22Rv1 (cell line): ENCODE measurements at regions not wholly inside any gene's neighbourhood (a gene's known extent, or its start where the extent isn't known, plus 50 kb on each side); places are given as distances from the start of the nearest gene placed in this dataset.

Experiments used
- ZFX ChIP-seq: fragments of 450-650 bp; IDR thresholded peaks from 2 replicates; pipeline ENCODE4 v1.6.1; 2017; ENCODE audit warnings: antibody characterized with exemption, borderline replicate concordance
- TF ChIP-seq, protein P1 (sequence below): fragments of 450-650 bp; IDR thresholded peaks from 2 replicates; pipeline ENCODE4 v1.5.1; 2017; ENCODE audit warnings: mild to moderate bottlenecking

DNA sequence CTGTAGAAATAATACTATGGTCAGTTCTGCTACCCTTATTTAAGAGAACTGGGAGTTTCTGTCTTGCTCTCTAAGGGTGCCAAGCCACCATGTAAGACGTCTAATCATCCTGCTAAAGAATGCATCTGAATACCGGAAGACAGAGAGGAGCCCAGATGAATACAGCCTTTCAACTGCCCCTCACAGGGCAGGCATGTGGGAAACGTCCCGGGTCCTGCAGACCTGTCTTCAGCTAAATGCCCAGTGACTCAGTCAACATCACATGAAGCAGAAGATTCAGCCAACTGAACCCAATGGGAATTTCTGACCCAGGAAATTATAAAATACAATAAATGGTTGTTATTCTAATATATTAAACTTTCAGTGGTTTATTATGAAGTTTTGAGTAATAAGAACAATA lies 2141.0 kb upstream of the AGA start:
- TF ChIP-seq, protein P1, sequence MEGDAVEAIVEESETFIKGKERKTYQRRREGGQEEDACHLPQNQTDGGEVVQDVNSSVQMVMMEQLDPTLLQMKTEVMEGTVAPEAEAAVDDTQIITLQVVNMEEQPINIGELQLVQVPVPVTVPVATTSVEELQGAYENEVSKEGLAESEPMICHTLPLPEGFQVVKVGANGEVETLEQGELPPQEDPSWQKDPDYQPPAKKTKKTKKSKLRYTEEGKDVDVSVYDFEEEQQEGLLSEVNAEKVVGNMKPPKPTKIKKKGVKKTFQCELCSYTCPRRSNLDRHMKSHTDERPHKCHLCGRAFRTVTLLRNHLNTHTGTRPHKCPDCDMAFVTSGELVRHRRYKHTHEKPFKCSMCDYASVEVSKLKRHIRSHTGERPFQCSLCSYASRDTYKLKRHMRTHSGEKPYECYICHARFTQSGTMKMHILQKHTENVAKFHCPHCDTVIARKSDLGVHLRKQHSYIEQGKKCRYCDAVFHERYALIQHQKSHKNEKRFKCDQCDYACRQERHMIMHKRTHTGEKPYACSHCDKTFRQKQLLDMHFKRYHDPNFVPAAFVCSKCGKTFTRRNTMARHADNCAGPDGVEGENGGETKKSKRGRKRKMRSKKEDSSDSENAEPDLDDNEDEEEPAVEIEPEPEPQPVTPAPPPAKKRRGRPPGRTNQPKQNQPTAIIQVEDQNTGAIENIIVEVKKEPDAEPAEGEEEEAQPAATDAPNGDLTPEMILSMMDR = no peak
- no peak for TF ChIP-seq ZFX
